AG04449 (cell line): ENCODE measurements at regions not wholly inside any gene's neighbourhood (a gene's known extent, or its start where the extent isn't known, plus 50 kb on each side); places are given as distances from the start of the nearest gene placed in this dataset.

Source experiments
- CTCF ChIA-PET: fragments of 350-600 bp; formaldehyde crosslinking; extraction: SDS; loops from one replicate; lab custom pipeline; 2021; ENCODE audit warnings: antibody characterized with exemption; lab: Yijun Ruan, JAX
- POLR2A ChIA-PET: fragments of 400-600, 350-600 bp; formaldehyde crosslinking; extraction: SDS; loops from one replicate; lab custom pipeline; 2020; ENCODE audit warnings: antibody characterized with exemption, inconsistent platforms; lab: Yijun Ruan, JAX
- DNase-seq: peaks from one replicate; pipeline ENCODE4 v3.0.0-alpha.2; 2010; ENCODE audit warnings: low read depth, low spot score
- H3K4me3 ChIP-seq: 2 replicates; pipeline ENCODE4 v1.5.1; 2011; ENCODE audit warnings: low read depth, mild to moderate bottlenecking, control low read depth, low read length
- TF ChIP-seq, protein P1 (sequence below): IDR thresholded peaks from one replicate; pipeline ENCODE4 v1.5.1; 2011; ENCODE audit warnings: mild to moderate bottlenecking, moderate library complexity, low read length, control low read depth, inconsistent platforms; ENCODE audit not compliant: insufficient read depth; ENCODE audit errors: missing control alignments

DNA sequence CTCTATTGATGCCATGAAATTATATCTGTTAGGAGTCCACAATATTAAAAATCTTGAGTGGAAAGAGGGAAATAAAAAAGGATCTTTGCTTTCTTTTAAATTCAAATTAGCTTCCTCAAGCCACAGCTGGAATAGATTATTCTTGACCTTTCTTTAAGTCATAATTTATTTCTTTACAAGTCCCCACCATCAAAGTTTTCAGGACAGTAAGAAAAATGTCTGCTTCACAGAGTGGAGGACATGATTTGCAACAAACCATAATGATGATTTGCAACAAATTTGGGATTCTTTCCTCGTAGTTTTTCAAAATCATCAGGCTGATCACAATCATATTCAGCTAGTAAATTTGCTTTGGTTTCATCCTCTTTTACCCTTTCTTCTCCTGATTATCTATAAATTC lies 301.8 kb upstream of the NRIP1 start:
- CTCF ChIA-PET, result no interaction called here
- POLR2A ChIA-PET, result no interaction called here
- DNase-seq, result no peak
- no peak overlapping the region for H3K4me3 ChIP-seq
- TF ChIP-seq, protein P1, sequence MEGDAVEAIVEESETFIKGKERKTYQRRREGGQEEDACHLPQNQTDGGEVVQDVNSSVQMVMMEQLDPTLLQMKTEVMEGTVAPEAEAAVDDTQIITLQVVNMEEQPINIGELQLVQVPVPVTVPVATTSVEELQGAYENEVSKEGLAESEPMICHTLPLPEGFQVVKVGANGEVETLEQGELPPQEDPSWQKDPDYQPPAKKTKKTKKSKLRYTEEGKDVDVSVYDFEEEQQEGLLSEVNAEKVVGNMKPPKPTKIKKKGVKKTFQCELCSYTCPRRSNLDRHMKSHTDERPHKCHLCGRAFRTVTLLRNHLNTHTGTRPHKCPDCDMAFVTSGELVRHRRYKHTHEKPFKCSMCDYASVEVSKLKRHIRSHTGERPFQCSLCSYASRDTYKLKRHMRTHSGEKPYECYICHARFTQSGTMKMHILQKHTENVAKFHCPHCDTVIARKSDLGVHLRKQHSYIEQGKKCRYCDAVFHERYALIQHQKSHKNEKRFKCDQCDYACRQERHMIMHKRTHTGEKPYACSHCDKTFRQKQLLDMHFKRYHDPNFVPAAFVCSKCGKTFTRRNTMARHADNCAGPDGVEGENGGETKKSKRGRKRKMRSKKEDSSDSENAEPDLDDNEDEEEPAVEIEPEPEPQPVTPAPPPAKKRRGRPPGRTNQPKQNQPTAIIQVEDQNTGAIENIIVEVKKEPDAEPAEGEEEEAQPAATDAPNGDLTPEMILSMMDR, result no peak

DNA sequence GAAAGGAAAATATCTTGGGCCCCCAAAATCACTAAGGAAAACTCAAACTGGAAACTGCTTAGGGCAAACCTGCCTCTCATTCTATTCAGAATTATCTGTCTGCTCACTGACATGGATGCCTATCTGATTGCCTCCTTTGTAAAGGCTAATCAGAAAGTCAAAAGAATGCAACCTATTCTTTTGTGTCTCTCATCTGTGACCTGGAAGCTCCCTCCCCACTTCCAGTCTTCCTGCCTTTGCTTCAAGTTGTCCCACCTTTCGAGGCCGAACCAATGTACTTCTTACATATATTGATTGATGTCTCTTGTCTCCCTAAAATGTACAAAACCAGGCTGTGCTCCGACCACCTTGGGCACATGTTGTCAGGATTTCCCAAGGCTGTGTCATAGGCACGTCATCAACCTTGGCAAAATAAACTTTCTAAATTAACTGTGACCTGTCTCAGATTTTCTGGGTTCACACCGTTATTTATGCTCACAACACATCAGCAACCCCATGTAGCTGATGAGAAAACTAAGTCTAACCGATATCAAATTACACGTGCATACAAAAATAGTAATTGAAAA lies 302.3 kb upstream of the NRIP1 start:
- CTCF ChIA-PET, result no interaction called here
- POLR2A ChIA-PET, result no interaction called here
- TF ChIP-seq, protein P1, result no peak

DNA sequence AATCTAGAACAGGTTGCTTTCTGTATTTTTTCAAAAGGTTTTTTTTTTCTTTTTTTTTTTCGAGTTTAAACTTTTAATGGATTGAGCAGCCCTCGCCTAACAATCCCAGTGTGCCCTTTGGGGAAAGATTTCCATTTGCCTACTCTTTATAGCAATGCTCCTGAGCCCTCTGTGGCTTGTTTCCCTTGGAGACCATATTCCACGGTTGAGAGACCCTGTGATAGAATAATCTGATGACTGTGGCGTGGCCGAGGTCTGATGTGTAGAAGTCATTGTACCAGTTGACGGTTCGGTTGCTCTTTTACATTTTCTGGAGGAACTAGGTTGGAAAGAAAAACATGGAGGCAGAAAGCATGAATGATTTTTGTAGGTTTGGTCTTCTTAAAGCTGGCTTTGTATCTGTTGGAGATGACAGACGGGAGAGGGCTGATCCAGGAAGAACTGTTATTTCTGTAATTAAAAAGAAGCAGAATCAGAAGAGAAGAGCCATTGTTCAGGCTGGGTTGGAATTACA lies 305.7 kb upstream of the NRIP1 start:
- H3K4me3 ChIP-seq, result no peak overlapping the region
- ChIA-PET POLR2A (no interaction called here), CTCF (no interaction called here)
- TF ChIP-seq, protein P1, result no peak
- no peak for DNase-seq

More for the DNA sequence above, 302.3 kb upstream of the NRIP1 start:
- DNase-seq, result no peak
- no peak overlapping the region for H3K4me3 ChIP-seq

DNA sequence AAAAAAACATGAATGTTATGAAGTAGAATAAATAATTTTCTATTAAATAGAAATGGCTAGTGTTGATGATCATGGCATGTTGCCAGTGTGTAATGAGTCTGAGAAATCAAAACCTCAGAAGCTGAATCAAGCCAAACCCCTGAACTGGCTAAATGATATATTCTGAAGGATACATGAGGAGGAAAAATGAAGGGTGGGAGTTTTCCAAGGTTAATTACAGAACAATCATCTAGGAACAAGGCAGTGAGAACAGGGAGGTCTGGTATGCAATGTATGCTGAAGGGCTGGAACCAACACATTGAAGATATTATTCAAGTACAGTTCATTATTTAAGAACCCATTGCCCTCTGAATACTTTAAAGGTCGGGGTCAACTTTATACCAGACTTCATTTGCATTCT lies 309.1 kb upstream of the NRIP1 start:
- DNase-seq, result no peak
- TF ChIP-seq, protein P1, result no peak
- CTCF ChIA-PET, result no interaction called here
- POLR2A ChIA-PET, result no interaction called here
- H3K4me3 ChIP-seq, result no peak overlapping the region

DNA sequence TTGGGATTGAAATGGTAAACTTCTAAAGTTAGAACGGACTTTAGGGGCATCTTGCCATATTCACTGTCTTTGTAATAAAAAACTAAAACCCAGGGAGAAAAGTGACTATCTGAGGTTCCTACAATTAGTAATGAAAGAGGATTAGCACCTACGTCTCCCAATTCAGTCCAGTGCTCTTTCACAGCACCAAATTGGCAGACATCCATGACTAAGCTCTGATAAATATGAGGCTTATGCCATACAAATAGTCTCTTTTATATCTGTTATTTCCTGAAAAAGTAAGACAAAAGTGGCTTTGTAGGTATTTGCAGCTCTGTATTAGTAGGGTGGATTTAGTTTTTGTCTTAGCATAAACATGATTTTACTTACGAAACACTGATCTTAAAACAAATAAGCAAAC lies 315.0 kb upstream of the NRIP1 start:
- POLR2A ChIA-PET, result no interaction called here
- TF ChIP-seq, protein P1, result no peak
- CTCF ChIA-PET, result no interaction called here
- DNase-seq, result no peak
- no peak overlapping the region for H3K4me3 ChIP-seq

DNA sequence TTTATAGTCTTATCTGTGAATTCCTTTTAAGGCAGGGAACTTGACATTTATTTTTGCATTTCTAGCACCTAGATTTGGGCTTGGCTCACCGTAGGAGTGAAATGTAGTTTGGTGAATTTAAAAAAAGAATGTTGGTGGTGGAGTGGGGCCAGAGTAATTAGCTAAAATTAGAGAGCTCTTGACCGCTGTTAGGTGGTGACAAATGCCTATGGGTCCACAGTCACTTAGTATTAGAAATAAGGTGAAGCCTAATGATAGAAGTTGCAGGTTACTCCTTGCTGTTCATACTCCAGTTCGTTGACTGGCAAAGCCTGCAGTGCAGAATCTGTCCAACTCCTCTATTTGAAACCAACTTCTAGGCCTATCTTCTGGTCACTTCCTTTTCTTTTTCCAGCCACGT lies 318.8 kb upstream of the NRIP1 start:
- DNase-seq, result no peak
- CTCF ChIA-PET, result no interaction called here
- TF ChIP-seq, protein P1, result no peak
- POLR2A ChIA-PET, result no interaction called here
- no peak overlapping the region for H3K4me3 ChIP-seq
